ENCODE measurements at regions not wholly inside any gene's neighbourhood (a gene's known extent, or its start where the extent isn't known, plus 50 kb on each side); places are given as distances from the start of the nearest gene placed in this dataset.
"Not testable (repeated sequence)": the region's sequence is repeated elsewhere in the genome, so short reads cannot be mapped to it uniquely, and the experiment has no call there.

- Mint-ChIP-seq H3K27ac (no peak overlapping the region), H3K27me3 (no peaks in the 10 kb centered on the region)
Observed at GRCh38 chr12:86743875-86744536, 487.8 kb upstream of the MGAT4C start.

DNA sequence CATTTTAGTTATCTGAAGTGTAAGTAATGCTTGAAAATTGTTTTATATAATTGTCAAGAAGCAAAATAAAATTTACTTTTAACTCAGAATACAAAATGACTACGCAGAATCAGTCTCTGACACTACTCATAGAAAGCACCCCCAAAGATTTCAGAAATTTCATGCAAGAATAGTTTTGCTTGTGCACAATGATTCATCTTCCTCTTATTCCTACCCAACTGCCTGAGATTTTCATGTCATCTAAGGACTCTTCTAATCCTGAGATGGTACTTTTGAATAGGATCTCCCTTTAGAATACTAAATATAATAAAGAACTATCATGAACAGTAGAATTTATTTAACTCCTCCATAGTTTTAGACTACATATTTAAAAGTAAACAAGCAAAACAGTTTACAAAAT lies 485.3 kb upstream of the MGAT4C start:
- H3K27ac Mint-ChIP-seq, result no peak overlapping the region
- no peaks in the 10 kb centered on the region for H3K27me3 Mint-ChIP-seq
- no peaks in the 10 kb centered on the region for H3K36me3 Mint-ChIP-seq
- no peak overlapping the region for H3K4me3 Mint-ChIP-seq
- no peaks in the 10 kb centered on the region for H3K4me1 Mint-ChIP-seq
- H3K9me3 Mint-ChIP-seq, result no peaks in the 10 kb centered on the region
- ATAC-seq, result no peak

More at GRCh38 chr12:86743875-86744536, 487.8 kb upstream of the MGAT4C start:
- Mint-ChIP-seq H3K9me3 (no peaks in the 10 kb centered on the region), H3K36me3 (no peaks in the 10 kb centered on the region), H3K4me3 (no peak overlapping the region), H3K4me1 (no peaks in the 10 kb centered on the region)
- ATAC-seq, result no peak

GRCh38 chr12:86735851-86736250 lies 479.7 kb upstream of the MGAT4C start:
- Mint-ChIP-seq H3K36me3 (no peaks in the 10 kb centered on the region), H3K9me3 (no peaks in the 10 kb centered on the region), H3K4me3 (no peak overlapping the region), H3K27ac (no peak overlapping the region), H3K27me3 (no peaks in the 10 kb centered on the region), H3K4me1 (no peaks in the 10 kb centered on the region)
- ATAC-seq, result no peak

GRCh38 chr12:86735072-86735471 lies 478.9 kb upstream of the MGAT4C start:
- Mint-ChIP-seq H3K4me1 (no peaks in the 10 kb centered on the region), H3K36me3 (no peaks in the 10 kb centered on the region), H3K27ac (no peak overlapping the region), H3K9me3 (no peaks in the 10 kb centered on the region), H3K4me3 (no peak overlapping the region), H3K27me3 (no peaks in the 10 kb centered on the region)
- ATAC-seq, result no peak

- no peaks in the 10 kb centered on the region for H3K27me3 Mint-ChIP-seq
- H3K9me3 Mint-ChIP-seq, result no peaks in the 10 kb centered on the region
- H3K27ac Mint-ChIP-seq, result no peak overlapping the region
- H3K4me3 Mint-ChIP-seq, result no peak overlapping the region
- no peaks in the 10 kb centered on the region for H3K36me3 Mint-ChIP-seq
- ATAC-seq, result no peak
- no peaks in the 10 kb centered on the region for H3K4me1 Mint-ChIP-seq
Observed at GRCh38 chr12:86730233-86730632, 474.0 kb upstream of the MGAT4C start.

- Mint-ChIP-seq H3K36me3 (no peaks in the 10 kb centered on the region), H3K4me3 (no peak overlapping the region), H3K27me3 (no peaks in the 10 kb centered on the region), H3K9me3 (no peaks in the 10 kb centered on the region), H3K27ac (no peak overlapping the region), H3K4me1 (no peaks in the 10 kb centered on the region)
- ATAC-seq, result no peak
Observed at GRCh38 chr12:86729739-86730138, 473.5 kb upstream of the MGAT4C start.

GRCh38 chr12:86727160-86727559 lies 471.0 kb upstream of the MGAT4C start:
- Mint-ChIP-seq H3K4me3 (no peak overlapping the region), H3K27me3 (no peaks in the 10 kb centered on the region), H3K36me3 (no peaks in the 10 kb centered on the region), H3K4me1 (no peaks in the 10 kb centered on the region), H3K27ac (no peak overlapping the region), H3K9me3 (no peaks in the 10 kb centered on the region)
- no peak for ATAC-seq

GRCh38 chr12:86724716-86725115 lies 468.5 kb upstream of the MGAT4C start:
- H3K36me3 Mint-ChIP-seq, result no peaks in the 10 kb centered on the region
- no peak overlapping the region for H3K27ac Mint-ChIP-seq
- H3K4me3 Mint-ChIP-seq, result no peak overlapping the region
- H3K4me1 Mint-ChIP-seq, result no peaks in the 10 kb centered on the region
- no peak for ATAC-seq
- H3K27me3 Mint-ChIP-seq, result no peaks in the 10 kb centered on the region
- no peaks in the 10 kb centered on the region for H3K9me3 Mint-ChIP-seq

DNA sequence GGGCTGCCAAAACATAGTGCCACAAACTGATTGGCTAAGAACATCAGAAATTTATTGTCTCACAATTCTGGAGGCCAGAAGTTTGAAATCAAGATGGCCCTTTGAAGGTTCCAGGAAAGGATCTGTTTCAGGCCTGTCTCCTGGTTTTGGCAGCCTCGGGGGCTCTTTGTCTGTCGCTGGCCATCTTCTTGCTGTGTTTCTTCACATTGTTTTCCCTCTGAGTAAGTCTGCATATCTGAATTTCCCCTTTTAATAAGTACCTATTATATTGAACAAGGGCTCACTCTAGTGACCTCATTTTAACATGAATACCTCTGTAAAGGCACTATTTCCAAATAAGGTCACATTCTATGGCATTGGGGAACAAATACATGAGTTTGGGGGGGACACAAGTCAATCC lies 467.1 kb upstream of the MGAT4C start:
- Mint-ChIP-seq H3K4me3 (no peak overlapping the region), H3K9me3 (no peaks in the 10 kb centered on the region)

GRCh38 chr12:86721713-86722397 lies 465.7 kb upstream of the MGAT4C start:
- Mint-ChIP-seq H3K4me1 (no peaks in the 10 kb centered on the region), H3K4me3 (no peak overlapping the region), H3K36me3 (no peaks in the 10 kb centered on the region), H3K27ac (no peak overlapping the region), H3K9me3 (no peaks in the 10 kb centered on the region), H3K27me3 (no peaks in the 10 kb centered on the region)
- ATAC-seq, result no peak

More for the DNA sequence above, 467.1 kb upstream of the MGAT4C start:
- ATAC-seq, result no peak
- no peaks in the 10 kb centered on the region for H3K36me3 Mint-ChIP-seq
- no peaks in the 10 kb centered on the region for H3K27me3 Mint-ChIP-seq
- no peak overlapping the region for H3K27ac Mint-ChIP-seq
- H3K4me1 Mint-ChIP-seq, result no peaks in the 10 kb centered on the region

- no peak overlapping the region for H3K27ac Mint-ChIP-seq
- H3K4me3 Mint-ChIP-seq, result no peak overlapping the region
- no peaks in the 10 kb centered on the region for H3K4me1 Mint-ChIP-seq
- H3K36me3 Mint-ChIP-seq, result no peaks in the 10 kb centered on the region
- peaks cover 3% of the 10 kb centered on the region for H3K9me3 Mint-ChIP-seq
- ATAC-seq, result no peak
- H3K27me3 Mint-ChIP-seq, result no peaks in the 10 kb centered on the region
Observed at GRCh38 chr12:86719381-86719780, 463.2 kb upstream of the MGAT4C start.

DNA sequence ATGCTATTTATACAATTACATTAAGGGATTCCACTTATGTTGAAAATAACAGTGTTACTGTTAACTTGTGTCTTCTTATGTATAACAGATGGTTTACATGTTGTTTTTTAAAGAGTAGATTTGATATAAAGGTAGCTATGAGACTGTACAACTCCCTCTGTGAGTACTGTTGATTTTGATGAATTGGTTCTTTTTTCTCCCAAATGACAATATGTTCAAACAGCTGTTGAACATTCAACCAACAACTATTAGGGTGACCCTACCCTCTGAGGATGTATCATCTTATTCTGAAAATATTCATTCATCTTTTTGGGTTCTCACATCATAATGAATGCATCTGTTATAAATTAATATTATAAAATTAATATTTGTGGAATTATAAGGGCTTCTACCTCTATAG lies 456.9 kb upstream of the MGAT4C start:
- Mint-ChIP-seq H3K27ac (no peak overlapping the region), H3K36me3 (no peaks in the 10 kb centered on the region), H3K4me1 (no peaks in the 10 kb centered on the region), H3K9me3 (peaks cover 10% of the 10 kb centered on the region), H3K27me3 (no peaks in the 10 kb centered on the region), H3K4me3 (no peak overlapping the region)
- no peak for ATAC-seq

DNA sequence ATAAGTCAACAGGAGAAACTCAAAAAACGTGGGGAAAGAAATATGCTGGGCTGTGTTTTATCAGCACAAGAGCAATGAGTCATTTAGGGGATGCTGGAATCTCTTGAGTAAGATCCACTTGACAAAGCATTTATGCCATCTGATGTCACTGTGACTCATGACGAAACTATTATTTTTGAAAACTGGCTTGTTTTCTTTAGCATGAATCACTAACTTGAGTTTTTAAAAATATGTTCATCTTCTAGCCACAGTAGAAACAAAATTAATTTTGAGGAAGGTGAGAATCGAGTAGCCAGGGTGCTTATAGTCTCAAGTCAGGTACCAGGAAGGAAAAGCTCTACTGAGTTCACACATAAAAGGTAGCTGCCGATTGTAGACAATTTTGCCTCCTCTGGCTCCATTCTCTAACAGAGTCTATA lies 456.2 kb upstream of the MGAT4C start:
- no peak overlapping the region for H3K4me3 Mint-ChIP-seq
- H3K4me1 Mint-ChIP-seq, result no peaks in the 10 kb centered on the region
- no peaks in the 10 kb centered on the region for H3K36me3 Mint-ChIP-seq
- no peaks in the 10 kb centered on the region for H3K27me3 Mint-ChIP-seq
- ATAC-seq, result no peak
- H3K9me3 Mint-ChIP-seq, result peaks cover 10% of the 10 kb centered on the region
- H3K27ac Mint-ChIP-seq, result no peak overlapping the region

- no peak overlapping the region for H3K4me3 Mint-ChIP-seq
- no peaks in the 10 kb centered on the region for H3K36me3 Mint-ChIP-seq
- peaks cover 15% of the 10 kb centered on the region for H3K9me3 Mint-ChIP-seq
- no peaks in the 10 kb centered on the region for H3K4me1 Mint-ChIP-seq
- no peak overlapping the region for H3K27ac Mint-ChIP-seq
- ATAC-seq, result no peak
- H3K27me3 Mint-ChIP-seq, result no peaks in the 10 kb centered on the region
Observed at GRCh38 chr12:86711731-86712130, 455.5 kb upstream of the MGAT4C start.

DNA sequence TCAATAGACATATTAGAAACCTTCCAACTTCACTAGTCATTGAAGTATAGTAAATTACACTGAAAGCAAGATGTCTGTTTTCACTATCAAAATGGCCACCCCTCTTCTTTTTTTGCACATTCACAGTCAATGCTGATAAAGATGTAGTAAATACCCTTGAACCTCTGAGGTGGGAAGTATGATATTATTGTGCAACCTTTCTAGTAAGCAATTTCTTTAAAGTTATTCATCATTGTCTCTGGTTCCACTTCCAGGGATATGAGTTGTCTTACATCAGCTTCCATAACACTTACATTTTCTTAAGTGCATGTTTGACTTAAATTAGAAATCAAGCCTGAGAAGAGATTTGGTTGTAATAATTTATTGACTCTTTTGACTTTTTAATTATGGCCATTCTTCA lies 453.9 kb upstream of the MGAT4C start:
- Mint-ChIP-seq H3K4me1 (no peaks in the 10 kb centered on the region), H3K36me3 (no peaks in the 10 kb centered on the region), H3K9me3 (peaks cover 25% of the 10 kb centered on the region), H3K27me3 (no peaks in the 10 kb centered on the region), H3K4me3 (no peak overlapping the region), H3K27ac (no peak overlapping the region)
- no peak for ATAC-seq

DNA sequence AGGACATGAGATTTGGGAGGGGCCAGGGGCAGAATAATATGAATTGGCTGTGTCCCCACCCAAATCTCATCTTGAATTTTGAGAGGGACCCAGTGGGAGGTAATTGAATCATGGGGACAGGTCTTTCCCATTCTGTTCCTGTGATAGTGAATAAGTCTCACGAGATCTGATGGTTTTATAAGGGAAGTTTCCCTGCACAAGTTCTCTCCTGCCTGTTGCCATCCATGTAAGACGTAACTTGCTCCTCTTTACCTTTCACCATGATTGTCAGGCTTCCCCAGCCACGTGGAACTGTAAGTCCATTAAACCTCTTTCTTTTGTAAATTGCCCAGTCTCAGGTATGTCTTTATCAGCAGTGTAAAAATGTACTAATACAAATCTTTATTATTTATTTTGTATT lies 452.8 kb upstream of the MGAT4C start:
- not testable (repeated sequence) for H3K36me3 Mint-ChIP-seq, H3K4me3 Mint-ChIP-seq, H3K27me3 Mint-ChIP-seq, H3K4me1 Mint-ChIP-seq, ATAC-seq, H3K27ac Mint-ChIP-seq
- H3K9me3 Mint-ChIP-seq, result peaks cover 22% of the 10 kb centered on the region
